ENCODE measurements at regions not wholly inside any gene's neighbourhood (a gene's known extent, or its start where the extent isn't known, plus 50 kb on each side); places are given as distances from the start of the nearest gene placed in this dataset.

GRCh38 chr9:75671354-75671753, 219.1 kb upstream of the PCSK5 start:
- no peak for TF ChIP-seq CTCF (IDR thresholded peaks at IDR 0.05; ENCODE audit: low read depth, low read length)
- TF ChIP-seq EZH2phosphoT487 (IDR thresholded peaks at IDR 0.05; ENCODE audit: low read depth) = no peak

Data from OCI-LY3 (cell line).